Adipocyte (in vitro differentiated cells): ENCODE measurements at regions not wholly inside any gene's neighbourhood (a gene's known extent, or its start where the extent isn't known, plus 50 kb on each side); places are given as distances from the start of the nearest gene placed in this dataset.

Experiments used
- DNase-seq: peaks from one replicate; pipeline ENCODE4 v3.0.0-alpha.2; 2015; ENCODE audit warnings: low read depth
- H3K27me3 ChIP-seq: replicated peaks from 2 replicates; pipeline ENCODE4 v1.7.0; 2013; ENCODE audit warnings: mild to moderate bottlenecking, low read length, moderate library complexity; ENCODE audit not compliant: control insufficient read depth, insufficient read depth
- H3K36me3 ChIP-seq: 2 replicates; pipeline ENCODE4 v1.7.0; 2013; ENCODE audit warnings: low read length, mild to moderate bottlenecking, moderate library complexity; ENCODE audit not compliant: control insufficient read depth, insufficient read depth, severe bottlenecking
- H3K4me1 ChIP-seq: 2 replicates; pipeline ENCODE4 v1.7.0; 2013; ENCODE audit warnings: mild to moderate bottlenecking, low read length, moderate library complexity; ENCODE audit not compliant: control insufficient read depth, insufficient read depth
- H3K4me3 ChIP-seq: 2 replicates; pipeline ENCODE4 v1.7.0; 2013; ENCODE audit warnings: mild to moderate bottlenecking, low read length, moderate library complexity
- H3K9ac ChIP-seq: 2 replicates; pipeline ENCODE4 v1.7.0; 2013; ENCODE audit warnings: mild to moderate bottlenecking, low read length, moderate library complexity
- H3K9me3 ChIP-seq: 2 replicates; pipeline ENCODE4 v1.7.0; 2013; ENCODE audit warnings: mild to moderate bottlenecking, low read length, moderate library complexity; ENCODE audit not compliant: control insufficient read depth

GRCh38 chr4:123249821-123250220, 146.8 kb upstream of the SPRY1 start:
- no peaks in the 10 kb centered on the region for H3K9me3 ChIP-seq
- H3K27me3 ChIP-seq = no peaks in the 10 kb centered on the region
- H3K4me3 ChIP-seq = no peak overlapping the region
- H3K36me3 ChIP-seq = no peaks in the 10 kb centered on the region
- H3K4me1 ChIP-seq = peaks cover 55% of the 10 kb centered on the region
- no peak overlapping the region for H3K9ac ChIP-seq
- DNase-seq = no peak

DNA sequence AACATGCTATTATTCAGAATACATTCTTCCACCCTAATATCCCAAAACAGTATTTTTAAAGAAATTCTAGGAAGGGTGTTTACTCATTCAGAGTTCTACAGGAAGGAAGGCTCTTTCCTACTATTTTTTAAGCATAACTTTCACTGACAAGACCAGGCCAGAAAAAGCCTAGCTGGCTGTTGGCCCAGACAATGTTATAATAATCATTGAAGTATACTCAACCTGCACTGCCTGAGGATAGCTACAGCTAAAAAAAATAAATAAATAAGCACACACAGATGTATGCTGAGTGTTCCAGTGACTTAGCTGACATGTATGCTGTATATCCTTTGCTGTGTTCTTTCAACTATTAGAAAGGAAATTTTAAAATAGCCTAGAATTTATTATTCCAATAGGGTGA, 145.8 kb upstream of the SPRY1 start:
- Histone ChIP-seq H3K4me3 (no peak overlapping the region), H3K36me3 (no peaks in the 10 kb centered on the region)

GRCh38 chr4:123255971-123256370, 140.6 kb upstream of the SPRY1 start:
- no peaks in the 10 kb centered on the region for H3K27me3 ChIP-seq
- H3K4me1 ChIP-seq = peaks cover 14% of the 10 kb centered on the region
- no peak for DNase-seq
- no peak overlapping the region for H3K9ac ChIP-seq
- H3K9me3 ChIP-seq = no peaks in the 10 kb centered on the region
- H3K36me3 ChIP-seq = peaks cover 6% of the 10 kb centered on the region
- no peak overlapping the region for H3K4me3 ChIP-seq

More for the DNA sequence above, 145.8 kb upstream of the SPRY1 start:
- H3K27me3 ChIP-seq = no peaks in the 10 kb centered on the region
- no peaks in the 10 kb centered on the region for H3K9me3 ChIP-seq
- H3K9ac ChIP-seq = no peak overlapping the region
- H3K4me1 ChIP-seq = peaks cover 50% of the 10 kb centered on the region
- peak; percentile 65 for DNase-seq

DNA sequence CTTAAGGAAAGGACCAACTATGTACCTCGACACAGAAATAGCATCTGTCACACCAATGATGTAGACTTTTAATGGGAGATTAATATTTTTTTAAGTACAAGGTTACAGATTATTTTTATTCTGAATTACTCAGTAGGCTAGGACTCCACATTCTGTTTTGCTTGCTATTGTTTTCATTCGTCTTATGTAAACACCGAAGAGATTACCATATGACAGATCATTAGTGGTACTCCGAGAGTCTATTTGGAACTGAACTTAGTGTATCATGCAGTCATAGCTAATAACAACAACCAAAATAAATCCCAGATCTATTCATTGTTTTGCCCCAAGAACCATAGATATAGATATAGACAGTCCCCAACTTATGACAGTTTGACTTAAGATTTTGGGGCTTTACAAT, 139.7 kb upstream of the SPRY1 start:
- DNase-seq = no peak
- Histone ChIP-seq H3K9me3 (no peaks in the 10 kb centered on the region), H3K4me3 (no peak overlapping the region)

DNA sequence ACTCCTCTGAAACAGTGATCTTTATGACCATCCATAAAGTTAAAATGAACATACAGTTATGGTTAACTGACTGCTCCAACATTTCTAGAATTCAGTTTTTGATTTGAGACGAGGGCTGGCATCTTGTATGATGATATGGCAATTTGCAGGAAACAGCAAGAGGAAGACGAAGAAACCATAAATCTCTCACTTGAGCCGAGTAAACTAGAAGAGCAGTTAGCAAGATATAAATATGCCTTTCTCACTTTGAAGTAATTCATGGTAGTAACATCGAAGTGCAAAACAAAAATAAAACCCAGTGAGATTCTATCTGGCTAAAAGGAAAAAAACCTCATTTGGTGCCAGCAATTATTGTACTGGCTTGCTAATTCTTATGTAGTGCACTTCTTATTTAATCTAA, 139.0 kb upstream of the SPRY1 start:
- Histone ChIP-seq H3K9ac (no peak overlapping the region), H3K4me3 (no peak overlapping the region), H3K27me3 (no peaks in the 10 kb centered on the region), H3K9me3 (no peaks in the 10 kb centered on the region), H3K4me1 (peaks cover 12% of the 10 kb centered on the region), H3K36me3 (peaks cover 6% of the 10 kb centered on the region)
- no peak for DNase-seq

More for the DNA sequence above, 139.7 kb upstream of the SPRY1 start:
- Histone ChIP-seq H3K36me3 (peaks cover 6% of the 10 kb centered on the region), H3K27me3 (no peaks in the 10 kb centered on the region), H3K9ac (no peak overlapping the region), H3K4me1 (peaks cover 12% of the 10 kb centered on the region)

GRCh38 chr4:123259676-123260646, 136.6 kb upstream of the SPRY1 start:
- Histone ChIP-seq H3K36me3 (peaks cover 6% of the 10 kb centered on the region), H3K4me3 (no peak overlapping the region)
- DNase-seq = no peak

GRCh38 chr4:123260653-123261052, 135.9 kb upstream of the SPRY1 start:
- no peak for DNase-seq
- H3K4me3 ChIP-seq = no peak overlapping the region
- H3K9me3 ChIP-seq = no peaks in the 10 kb centered on the region
- H3K9ac ChIP-seq = no peak overlapping the region
- H3K27me3 ChIP-seq = no peaks in the 10 kb centered on the region
- peaks cover 6% of the 10 kb centered on the region for H3K36me3 ChIP-seq
- peaks cover 12% of the 10 kb centered on the region for H3K4me1 ChIP-seq

More at GRCh38 chr4:123259676-123260646, 136.6 kb upstream of the SPRY1 start:
- H3K9ac ChIP-seq = peak overlapping the region; percentile 24
- no peaks in the 10 kb centered on the region for H3K27me3 ChIP-seq
- H3K9me3 ChIP-seq = no peaks in the 10 kb centered on the region
- peaks cover 12% of the 10 kb centered on the region for H3K4me1 ChIP-seq

DNA sequence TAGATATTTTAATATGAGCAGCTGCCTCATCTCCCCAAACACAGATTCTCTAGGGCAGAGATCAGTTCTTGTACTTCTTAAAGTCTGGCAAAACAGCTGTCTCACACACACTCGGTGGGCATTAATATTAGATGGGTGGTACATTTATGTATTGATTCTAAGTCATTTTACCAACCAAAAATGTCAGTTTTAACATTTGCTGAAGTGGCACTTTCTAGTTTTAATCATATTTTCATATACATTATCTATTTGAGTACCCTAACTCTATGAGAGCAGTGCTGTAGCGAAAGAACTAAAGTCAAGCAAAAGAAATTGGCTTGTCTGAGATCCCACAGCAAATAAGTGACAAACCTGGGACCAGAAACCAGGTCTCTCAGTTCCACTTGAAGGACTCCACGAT, 134.5 kb upstream of the SPRY1 start:
- Histone ChIP-seq H3K27me3 (no peaks in the 10 kb centered on the region), H3K9ac (no peak overlapping the region), H3K9me3 (no peaks in the 10 kb centered on the region), H3K4me1 (peaks cover 12% of the 10 kb centered on the region), H3K4me3 (no peak overlapping the region), H3K36me3 (peaks cover 3% of the 10 kb centered on the region)
- DNase-seq = no peak

DNA sequence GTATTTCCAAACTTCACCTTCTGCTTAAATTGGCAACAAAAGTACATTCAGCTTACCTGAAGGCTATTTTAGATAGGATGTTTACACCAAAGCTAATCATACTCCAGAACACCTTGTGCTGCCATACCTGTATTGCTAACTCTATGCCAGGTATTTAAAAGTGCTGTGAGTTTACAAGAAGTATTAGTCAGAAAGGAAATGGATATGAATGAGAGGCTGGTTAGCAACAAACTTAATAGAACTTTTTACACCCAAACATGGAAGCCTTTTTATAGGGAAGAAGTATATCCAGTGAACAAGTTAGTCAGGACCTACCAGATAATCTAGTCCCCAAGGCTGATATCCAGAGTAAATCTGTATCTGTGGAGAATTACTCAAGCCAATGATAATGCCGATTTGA, 131.2 kb upstream of the SPRY1 start:
- DNase-seq = no peak
- H3K36me3 ChIP-seq = no peaks in the 10 kb centered on the region
- no peak overlapping the region for H3K9ac ChIP-seq
- peaks cover 3% of the 10 kb centered on the region for H3K4me1 ChIP-seq
- no peaks in the 10 kb centered on the region for H3K27me3 ChIP-seq
- H3K4me3 ChIP-seq = no peak overlapping the region
- no peaks in the 10 kb centered on the region for H3K9me3 ChIP-seq

DNA sequence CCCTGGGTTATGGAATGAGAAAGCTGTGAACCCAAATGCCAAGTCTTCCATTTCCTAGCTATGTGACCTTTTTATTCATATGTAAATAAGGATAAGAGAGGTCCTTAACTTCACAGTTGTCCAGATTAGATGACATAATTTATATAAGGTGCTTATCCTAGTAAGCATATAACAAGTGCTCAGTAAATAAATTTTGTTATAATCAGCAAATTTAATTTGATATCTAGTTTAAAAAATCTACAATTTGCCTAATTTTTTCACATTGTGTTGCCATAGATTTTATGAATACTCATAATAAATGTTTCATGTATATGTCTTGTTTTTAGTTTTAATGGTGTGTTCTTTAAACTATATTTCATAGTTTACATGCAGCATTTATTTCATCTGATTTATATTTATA, 130.4 kb upstream of the SPRY1 start:
- H3K9ac ChIP-seq = no peak overlapping the region
- no peaks in the 10 kb centered on the region for H3K4me1 ChIP-seq
- H3K4me3 ChIP-seq = no peak overlapping the region
- no peak for DNase-seq
- no peaks in the 10 kb centered on the region for H3K9me3 ChIP-seq
- no peaks in the 10 kb centered on the region for H3K36me3 ChIP-seq
- H3K27me3 ChIP-seq = no peaks in the 10 kb centered on the region

- no peaks in the 10 kb centered on the region for H3K4me1 ChIP-seq
- no peak overlapping the region for H3K9ac ChIP-seq
- no peaks in the 10 kb centered on the region for H3K27me3 ChIP-seq
- no peaks in the 10 kb centered on the region for H3K36me3 ChIP-seq
- DNase-seq = peak; percentile 37
- no peaks in the 10 kb centered on the region for H3K9me3 ChIP-seq
- no peak overlapping the region for H3K4me3 ChIP-seq
Measured at GRCh38 chr4:123278755-123279154, 117.8 kb upstream of the SPRY1 start.
